NCI-H2196 treated with DMSO at 0.1 percent for 48 hours (cell line): ENCODE measurements at regions not wholly inside any gene's neighbourhood (a gene's known extent, or its start where the extent isn't known, plus 50 kb on each side); places are given as distances from the start of the nearest gene placed in this dataset.

Experiments used
- DNase-seq: peaks from one replicate; lab custom pipeline; 2025; ENCODE audit not compliant: unreplicated experiment; lab: John Stamatoyannopoulos, UW

DNA sequence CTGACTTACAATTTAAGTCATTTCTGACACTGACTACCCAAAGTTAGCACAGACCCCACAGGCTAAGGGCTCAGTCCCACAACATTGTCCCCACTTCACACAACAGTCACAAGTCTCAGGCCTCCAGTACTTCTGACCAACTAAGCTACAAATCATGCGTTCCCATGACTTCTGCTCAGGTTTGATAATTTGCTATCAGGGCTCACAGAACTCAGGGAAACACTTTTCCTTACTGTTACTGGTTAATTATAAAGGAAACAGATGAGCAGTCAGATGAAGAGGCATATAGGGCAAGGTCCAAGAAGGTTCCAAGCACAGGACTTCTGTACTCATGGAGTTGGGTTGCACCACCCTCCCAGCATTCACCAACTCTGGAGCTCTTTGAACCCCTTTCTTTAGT is 151.2 kb upstream of the TNR start:
- no peak for DNase-seq

DNA sequence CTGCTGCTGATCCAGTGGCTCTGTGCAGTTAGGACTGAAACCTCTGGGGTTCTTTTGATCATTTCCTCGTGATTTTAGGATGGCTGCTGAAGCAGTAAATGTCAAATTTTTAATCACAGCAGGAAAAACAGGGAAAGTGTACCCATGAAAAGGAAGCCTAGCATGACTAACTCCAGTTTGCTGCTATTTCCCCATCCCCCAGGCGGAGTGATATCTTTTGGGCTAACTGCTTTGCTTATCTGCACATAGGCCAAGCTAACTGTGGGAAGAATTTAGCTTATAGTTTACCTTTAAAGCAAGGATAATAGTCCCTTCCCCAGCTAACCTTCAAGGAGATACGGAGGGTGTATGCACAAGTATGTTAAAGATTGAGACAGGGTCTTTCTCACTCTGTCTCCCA is 149.8 kb upstream of the TNR start:
- DNase-seq = no peak

DNA sequence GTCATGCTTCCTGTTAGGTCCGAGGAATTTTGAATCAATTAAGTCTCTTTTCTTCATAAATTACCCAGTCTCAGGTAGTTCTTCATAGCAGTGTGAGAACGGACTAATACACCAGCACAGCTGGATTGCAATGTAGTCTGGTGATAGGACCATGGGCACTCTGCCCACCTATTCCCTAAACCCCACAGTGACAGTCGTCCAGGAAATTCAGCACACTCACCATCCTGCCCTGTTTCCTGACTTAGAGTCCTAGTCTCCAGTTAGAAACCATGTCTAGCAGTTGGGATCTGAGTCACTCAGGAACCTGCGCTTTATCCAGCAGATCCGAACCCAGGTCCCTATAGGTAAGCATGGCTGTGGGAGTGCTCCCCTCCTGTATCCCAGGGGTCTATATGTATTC is 149.3 kb upstream of the TNR start:
- DNase-seq = no peak

DNA sequence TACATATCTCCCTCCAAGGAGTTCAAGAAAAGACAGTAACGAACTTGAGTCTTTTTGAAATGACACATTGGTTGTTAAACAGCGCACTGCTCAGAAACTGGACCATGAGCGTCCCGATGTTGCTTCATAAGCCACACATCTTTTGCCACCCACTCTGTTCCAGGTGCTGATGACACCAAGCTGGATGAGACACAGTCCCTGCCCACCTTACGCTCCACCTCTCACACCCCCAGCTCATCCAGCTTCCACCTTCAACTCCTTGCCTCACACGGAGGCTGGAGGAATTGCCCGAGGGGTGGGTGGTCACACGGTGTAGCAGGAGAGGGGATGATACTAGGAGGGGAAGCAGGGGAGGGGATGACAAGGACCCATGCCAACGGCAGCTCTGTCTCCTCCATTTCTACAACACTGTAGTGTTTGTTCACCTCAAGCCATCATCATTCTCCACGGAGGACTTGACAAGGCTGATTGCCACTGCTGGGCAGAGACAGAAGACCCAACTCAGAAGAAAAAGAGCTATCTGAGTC is 148.5 kb upstream of the TNR start:
- DNase-seq = no peak

DNA sequence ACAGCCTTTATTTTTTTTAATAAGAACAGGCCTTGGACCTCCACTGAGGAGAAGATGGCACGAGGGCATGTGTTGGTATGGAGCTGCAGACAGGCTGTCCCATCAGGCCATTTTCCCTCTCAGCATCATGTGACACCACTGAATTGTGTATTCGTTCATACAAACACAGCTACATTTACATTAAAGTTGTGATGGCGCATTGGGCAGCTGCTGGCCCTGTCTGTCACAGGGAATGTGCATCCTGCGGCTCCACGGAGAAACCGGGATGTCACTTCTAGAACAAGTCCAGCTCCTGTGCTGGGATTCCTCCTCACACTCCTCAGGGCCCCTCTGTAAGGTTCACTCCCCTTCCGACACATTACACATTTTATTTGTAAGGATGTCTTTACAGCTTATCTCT is 147.6 kb upstream of the TNR start:
- no peak for DNase-seq

DNA sequence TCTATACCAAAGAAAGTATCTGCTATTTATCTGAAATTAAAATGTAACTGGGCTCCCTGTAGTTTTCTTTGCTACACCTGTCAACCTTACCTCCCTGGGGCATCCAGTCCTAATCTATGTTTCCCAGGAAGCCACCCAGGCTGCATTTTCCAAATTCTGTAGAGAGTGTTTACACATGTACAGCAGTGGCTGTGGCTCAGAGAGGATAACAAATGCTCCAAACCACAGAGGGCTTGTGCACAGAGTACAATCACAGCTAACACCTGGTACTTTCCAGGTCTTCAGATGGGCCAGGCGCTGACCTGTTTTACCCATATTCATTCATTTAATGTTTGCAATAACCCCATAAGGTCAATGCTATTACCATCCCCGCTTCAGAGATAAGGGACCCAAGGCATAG is 146.5 kb upstream of the TNR start:
- no peak for DNase-seq

DNA sequence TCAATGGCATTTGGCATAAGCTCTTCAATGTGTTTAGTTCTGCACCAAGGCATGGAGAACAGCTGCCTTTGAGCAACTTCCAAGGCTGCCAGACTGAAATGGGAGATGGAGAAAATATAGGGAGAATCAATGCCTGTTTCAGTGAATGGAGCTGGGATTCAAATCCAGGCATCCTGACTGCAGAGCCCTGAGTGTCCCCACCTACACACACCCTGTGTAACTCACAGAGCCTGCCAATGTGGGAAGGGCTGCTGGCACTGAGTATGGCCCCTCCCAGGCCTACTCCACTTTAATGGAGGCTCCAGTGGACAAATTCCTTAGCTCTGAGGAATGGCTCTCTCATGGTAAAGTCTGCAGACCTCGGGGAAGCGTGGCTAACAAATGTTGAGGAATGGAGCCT is 145.6 kb upstream of the TNR start:
- no peak for DNase-seq

DNA sequence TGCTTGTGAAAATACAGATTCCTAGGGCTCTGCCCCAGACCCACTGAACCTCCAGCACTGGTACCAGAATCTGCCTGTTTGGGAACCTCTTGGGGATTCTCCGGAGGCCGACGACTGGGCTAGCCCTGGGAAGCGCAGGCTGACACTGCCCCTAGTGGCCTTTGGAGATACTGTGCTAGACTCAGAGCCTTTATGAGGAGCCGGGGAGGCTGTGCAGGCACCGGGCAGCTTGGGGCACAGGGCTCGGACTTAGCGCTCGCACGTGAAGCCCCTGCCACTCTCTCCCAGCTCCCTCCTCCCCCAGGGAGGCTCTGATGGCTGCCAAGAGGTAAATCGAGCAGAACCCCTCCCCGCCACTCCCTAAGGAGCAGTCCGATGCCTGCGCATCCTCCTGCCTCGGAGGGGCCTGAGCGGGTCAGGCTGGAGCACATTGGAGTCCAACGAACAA is 144.6 kb upstream of the TNR start:
- peak; percentile 8 for DNase-seq

DNA sequence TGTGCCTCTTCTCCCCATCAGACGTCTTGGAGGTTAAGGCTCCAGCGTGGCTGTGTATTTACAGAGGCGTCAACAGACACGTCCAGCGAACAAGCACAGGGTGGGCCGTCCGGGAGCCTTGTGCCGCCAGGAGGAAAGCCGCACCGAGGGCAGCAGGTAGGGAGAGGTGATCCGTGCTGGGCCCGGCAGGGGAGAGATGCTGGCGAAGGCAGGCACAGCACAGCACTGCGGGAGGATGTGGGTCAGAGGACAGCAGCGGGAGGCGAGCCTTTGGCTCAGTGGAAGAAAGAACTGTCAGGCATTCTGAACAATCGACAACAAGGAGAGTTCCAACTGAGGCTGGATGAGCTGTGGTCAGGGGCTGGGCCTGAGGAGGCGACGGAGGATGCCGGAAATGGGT is 144.1 kb upstream of the TNR start:
- no peak for DNase-seq

DNA sequence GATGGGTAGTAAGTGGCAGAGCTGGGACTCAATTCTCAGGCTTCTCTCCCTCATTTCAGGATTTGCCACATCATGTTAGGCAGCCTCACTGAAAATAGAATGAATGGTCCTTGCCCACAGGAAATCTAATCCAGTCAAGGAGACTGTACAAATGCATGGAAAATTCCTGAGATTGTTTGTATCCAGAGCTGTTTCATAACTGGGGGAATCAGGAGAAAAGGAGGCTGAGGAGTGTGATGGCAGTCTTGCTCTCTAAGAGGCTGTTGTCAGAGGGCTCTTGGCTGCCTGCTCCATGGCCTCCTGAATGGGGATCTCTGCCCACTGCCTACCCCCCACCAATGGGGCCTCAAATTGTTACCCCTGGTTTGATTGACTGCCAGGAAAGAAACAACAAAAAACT is 141.9 kb upstream of the TNR start:
- no peak for DNase-seq

DNA sequence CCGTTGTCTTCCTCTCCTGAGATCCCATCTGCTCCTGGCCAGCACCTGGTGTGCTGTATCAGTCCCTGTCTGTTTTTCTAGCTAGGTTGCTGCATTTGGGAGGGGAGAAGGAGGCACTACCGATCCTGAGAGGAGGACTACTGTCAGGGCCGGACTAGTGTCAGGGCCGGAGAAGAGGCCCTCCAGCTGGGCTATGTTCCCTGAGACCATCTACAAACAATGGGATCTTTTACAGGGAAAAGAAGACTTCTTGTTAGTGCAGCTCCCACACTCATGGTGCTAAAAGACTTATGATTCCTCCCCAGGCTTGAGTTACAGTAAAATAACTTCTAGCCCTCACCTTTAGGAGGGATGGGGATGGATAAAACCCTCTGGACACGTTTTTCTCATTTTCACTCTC is 141.0 kb upstream of the TNR start:
- no peak for DNase-seq

DNA sequence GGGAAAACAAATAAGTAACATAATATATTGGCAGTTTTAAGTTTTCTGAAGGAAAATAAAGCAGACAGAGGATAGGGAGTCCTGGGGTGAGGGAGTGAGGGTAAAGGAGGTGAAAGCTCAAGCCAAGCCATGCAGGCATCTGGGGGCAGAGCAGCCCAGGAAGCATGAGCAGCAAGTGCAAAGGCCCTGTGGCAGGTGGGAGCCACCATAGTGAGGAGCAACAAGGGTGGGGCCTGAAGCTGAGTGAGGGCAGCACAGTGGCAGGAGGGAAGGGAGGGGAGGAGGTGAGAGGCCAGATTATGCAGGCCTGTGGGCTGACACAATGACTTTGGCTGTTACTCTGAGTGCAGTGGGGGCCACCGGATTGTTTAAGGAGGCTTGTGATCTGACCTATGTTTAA is 138.8 kb upstream of the TNR start:
- DNase-seq = no peak

DNA sequence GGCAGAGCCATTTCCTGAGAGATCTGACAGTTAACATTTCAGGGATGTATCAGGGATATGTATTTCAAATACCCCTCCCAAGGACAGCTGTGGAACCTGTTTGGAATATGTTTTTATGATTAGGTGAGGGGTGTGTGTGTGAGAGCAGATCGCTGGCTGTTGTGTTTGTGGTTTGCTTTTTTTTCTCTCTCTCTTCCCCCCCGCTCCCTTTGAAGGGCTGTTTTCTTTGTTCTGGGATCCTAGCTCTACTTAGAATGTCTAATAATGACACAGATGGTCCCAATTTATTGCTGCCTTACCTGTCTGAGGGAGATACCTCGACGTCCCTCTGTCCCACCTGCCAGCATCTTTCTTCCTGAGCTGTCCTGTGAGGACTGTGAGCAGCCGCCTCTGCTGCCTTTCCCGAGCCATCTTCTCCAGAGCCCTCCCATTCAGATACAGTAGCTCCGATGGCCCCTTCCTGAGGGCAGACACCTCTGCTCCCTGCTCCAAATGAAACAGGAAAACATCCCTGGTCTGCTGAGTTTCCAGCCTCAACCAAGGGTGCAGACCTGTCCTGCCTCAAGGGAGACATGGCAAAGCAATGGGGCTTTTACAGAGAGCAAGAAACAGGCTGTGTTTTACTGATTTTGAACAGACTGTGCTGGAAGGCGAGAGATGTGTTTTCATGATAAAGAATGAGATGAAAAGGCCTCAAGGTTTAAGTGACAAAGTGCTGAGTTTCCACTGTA is 138.0 kb upstream of the TNR start:
- no peak for DNase-seq

DNA sequence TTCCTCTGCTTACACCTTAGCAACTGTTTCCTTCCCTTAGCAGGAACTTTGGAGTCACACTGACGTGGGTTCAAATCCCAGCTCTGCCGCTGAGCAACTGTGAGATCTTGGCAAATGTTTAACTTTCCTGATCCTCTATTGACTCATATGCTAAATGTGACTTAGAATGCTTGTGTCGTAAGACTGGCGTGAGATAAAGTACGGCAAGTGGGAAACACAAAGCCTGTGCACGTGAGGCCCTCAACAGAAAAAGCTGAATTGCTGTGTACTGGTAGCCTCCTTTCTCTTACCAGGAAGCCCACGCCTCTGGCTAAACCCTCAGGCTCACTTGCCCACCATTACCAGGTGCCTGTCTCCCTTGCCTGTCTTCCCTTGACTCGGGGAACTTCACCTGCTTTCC is 135.4 kb upstream of the TNR start:
- no peak for DNase-seq

DNA sequence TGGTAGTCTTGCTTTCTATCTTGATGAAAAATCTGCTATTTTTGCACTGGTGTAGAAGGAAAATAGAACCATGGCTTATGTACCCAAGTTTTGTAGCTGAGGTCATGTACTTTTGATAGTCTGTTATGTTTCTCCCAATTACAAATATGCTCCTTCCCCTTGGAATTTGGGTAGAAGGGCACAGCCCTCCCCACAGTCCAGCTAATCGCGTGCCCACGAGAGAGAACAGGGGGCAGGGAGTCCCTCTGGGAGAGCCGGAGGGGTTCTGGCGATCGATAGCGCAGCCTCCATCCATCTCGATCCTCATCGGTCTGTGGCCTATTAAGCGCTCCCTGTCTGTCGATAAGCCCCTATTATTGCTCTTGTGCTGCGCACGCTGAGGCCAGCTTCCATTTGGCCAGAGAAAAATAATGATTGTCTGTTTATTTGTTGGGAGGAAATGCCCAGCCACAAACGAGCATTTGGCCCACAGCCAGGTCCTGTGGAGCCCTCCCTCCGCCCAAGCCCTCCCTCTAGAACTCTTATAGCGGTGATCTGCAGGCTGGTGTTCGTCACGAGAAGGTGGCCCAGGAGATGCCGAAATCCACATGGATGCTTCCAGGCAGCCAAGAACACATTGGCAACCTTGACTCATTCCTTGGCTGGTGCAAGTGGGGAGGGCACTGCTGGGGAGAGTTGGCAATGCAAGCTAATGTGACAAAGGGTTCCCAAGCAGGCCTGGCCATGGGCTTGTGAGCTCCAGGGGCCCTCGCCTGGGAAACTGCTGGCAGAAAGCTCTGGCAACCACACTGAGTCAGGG is 134.7 kb upstream of the TNR start:
- no peak for DNase-seq

DNA sequence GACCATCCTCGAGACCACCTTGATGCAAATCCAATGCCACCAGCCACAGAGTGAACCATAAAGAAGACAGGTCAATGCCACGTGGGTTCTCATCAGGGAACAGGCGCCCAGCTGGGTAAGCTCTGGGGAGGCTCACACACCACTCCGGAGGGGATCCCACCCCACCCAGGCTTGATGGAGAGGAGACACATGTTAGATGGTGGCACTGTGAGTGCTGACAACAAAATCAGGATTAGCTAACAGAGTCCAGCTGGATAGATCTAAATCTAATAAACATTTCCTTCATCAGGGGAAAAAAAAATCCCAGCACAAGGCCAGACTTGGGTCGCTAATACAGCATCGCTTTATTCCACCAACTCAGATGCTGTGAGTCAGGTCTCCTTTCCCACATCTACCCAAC is 132.2 kb upstream of the TNR start:
- DNase-seq = no peak

DNA sequence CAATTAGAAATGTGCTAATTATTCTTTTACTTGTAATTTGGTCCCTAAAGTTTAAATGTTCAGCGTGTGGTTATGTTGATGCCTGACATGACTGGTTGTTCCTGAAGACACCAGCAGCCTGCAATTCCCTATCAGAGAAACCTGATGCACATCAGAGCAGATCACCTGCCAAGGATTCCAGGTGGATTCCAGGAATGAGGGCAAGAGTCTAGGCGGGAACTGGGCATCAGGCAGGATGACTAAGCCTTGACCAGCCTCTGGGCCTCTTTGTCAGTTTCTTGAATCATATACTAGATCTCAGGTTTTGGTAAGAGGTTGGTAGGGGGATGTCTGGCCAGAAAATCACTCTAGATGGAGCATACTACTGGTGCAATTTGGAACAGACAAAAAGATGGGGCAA is 130.7 kb upstream of the TNR start:
- DNase-seq = no peak

DNA sequence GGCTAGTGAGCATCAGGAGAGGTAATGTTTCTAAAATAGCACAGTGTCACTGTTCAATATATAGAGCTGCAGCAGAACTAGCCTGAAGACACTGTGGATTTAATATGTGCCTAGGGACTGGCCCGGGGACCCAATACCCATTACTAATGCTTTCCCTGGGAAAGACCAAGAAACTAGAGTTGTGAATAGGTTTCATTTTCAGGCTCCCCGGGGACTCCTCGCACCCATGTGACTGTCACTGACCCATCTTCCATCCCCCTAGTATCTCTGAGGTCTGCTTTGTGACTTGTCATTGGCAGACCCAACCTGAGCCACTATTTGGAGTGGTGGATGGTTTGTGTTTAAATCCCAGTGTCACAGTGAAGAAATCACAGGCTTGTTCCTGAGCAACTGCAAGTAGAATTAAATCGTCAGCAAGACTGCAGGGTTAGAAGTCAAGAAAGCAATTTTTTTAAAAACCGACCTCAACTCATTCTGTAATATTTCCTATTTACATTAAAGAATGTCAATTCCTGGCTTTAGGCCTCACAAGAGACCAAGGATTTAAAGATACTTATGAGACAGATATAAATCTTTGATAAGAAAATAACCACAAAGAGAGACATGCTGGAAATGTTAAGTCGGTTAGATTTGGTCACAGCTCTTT is 130.0 kb upstream of the TNR start:
- DNase-seq = no peak

DNA sequence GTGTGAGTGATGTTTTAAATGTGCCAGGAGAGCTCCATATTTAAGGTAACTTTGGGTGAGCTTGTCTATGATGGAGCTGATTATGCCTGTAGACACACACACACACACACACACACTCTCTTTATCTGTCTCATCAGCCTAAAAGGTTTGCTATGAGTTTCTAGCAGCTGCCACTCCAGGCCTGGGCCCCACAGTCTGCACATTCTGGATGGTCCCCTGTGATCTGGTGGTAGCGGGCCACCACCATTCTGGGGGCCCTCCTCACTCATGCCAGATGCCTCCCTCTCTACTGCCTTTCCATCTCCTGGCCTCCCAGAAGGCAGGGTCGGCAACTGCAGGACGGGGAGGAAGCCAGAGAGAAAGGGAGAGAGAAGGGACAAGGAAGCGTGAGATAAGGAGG is 129.2 kb upstream of the TNR start:
- DNase-seq = no peak

DNA sequence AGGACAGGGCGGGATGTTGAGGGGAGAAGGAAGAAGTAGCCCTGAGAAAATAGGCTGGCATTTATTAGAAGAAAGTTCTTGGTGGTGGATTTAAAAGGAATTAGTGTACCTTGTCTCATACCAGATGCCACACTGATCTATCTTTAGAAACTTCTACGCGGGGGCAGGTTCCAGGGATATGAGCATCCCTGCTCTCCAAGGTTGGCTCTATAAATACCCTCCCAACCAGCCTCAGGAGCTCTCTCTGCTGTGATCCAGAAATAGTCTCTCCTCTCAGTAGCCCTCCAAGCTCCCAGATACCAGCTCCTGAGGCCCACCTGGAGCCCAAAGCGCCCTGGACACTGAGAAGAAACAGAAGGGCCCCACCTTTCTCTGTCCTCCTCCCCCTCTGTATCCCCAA is 128.3 kb upstream of the TNR start:
- no peak for DNase-seq

DNA sequence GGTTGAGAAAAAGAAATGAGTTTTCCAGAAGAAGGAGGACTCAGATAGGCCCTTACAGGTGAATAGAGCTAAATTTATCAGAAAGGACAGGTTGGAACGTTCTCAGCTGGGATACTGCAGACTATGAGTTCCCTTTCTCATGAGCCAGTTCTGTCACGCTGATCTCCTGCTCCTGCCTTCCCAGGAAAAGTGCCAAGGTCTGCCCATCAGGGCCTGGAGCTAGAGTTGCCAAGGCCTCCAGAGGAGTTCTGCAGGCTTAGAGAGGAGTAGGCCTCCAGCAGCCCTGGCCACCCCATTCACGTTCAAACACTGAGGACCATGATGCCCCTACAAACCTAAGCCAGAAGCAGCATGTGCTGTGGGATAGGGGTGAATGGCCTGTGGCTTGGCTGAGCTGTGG is 126.8 kb upstream of the TNR start:
- no peak for DNase-seq

DNA sequence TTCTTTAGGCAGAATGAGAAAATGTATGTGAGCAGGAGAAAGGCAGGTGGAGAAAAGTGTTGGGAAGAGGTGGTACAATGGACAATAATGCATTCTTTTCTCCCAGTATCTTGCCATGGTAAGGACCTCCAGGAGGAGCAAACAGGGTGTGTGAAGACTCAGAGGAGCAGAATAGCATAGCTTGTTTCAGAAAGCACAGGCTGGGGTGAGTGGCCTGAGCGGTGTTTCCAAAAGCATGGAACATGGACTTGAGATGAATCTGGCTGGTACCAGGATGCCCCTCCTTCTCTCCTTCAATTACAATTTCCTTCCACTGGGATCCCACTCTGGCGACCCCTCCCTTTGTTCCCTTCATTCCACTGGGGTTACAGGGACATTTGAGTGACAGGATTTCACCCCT is 123.4 kb upstream of the TNR start:
- no peak for DNase-seq
